ENCODE measurements at regions not wholly inside any gene's neighbourhood (a gene's known extent, or its start where the extent isn't known, plus 50 kb on each side); places are given as distances from the start of the nearest gene placed in this dataset.
"Not testable (repeated sequence)": the region's sequence is repeated elsewhere in the genome, so short reads cannot be mapped to it uniquely, and the experiment has no call there.

DNA sequence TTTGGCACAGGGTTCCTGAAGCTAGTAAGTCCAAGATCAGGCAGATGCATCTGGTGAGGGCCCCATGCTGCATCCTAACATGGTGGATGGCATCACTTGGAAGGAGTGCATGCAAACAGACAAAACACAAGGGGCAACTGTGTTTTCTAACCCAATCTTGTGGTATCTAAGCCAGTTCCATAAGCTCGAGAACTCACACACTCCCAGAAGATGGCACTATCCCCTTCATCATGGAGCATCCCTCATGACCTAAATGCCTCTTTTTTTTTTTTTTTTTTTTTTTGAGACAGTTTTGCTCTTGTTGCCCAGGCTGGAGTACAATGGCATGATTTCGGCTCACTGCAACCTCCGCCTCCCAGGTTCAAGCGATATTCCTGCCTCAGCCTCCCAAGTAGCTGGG, 1763.5 kb downstream of the SLITRK5 start:
- DNase-seq (ENCODE audit: low spot score); intact Hi-C loops (cut with DNase I): not testable (repeated sequence)

DNA sequence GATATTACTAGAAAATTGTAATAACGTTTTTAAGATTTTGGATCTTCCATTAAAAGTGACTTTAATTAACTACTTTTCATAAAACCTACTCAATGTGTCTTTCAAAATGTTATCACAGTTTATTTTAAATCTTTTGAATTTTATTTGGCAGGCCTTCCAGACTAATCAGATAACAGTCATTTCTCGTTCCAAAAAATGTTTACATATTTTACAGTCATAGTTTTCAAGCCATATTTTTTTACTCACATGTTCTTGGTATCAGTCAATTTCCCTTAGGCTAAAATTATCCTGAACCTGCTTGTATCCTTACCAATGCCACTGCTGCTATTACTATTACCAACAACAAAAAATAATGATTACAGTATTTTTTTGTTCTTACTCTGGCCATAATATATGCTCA, 1783.5 kb downstream of the SLITRK5 start:
- no peak for DNase-seq (ENCODE audit: low spot score)
- intact Hi-C loops (cut with DNase I): no loop called here

DNA sequence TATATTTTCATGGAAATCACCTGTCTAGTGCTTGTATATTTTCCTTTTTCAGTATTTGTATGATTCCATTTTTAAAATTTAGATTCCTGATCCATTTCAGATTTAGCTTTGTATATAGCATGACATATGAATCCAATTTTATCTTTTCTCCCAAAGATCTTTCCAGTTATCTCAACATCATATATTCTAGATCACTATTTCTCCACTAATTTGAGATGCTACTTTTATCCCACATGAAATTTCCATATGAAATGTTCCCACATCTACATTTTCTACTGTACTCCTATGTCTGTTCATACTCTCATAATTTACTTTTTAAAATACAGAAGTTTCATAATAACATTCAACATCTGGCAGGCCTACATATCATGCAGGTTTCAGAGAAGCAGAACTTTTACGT, 1784.1 kb downstream of the SLITRK5 start:
- DNase-seq (ENCODE audit: low spot score): no peak

DNA sequence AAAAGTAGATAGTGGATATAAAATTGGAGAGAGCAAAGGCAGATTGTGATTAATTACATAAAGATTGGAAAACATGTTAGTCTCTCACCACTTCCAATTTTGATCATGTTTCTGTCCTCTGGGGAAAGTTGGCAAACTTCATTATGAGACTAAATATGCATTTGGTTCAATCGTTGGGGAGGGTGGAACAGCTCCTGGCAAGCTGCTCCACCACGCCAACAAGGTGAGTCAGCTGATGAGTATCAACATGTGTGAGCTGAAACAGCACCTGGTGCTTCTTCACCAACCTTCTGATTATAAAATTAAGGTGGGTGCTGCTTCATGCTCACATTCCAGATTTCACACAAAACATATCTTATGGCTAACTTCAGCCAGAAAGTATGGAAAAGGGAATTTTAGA, 1784.6 kb downstream of the SLITRK5 start:
- intact Hi-C loops (cut with DNase I): no loop called here
- DNase-seq (ENCODE audit: low spot score): no peak

More for the DNA sequence above, 1784.1 kb downstream of the SLITRK5 start:
- intact Hi-C loops (cut with DNase I): no loop called here

DNA sequence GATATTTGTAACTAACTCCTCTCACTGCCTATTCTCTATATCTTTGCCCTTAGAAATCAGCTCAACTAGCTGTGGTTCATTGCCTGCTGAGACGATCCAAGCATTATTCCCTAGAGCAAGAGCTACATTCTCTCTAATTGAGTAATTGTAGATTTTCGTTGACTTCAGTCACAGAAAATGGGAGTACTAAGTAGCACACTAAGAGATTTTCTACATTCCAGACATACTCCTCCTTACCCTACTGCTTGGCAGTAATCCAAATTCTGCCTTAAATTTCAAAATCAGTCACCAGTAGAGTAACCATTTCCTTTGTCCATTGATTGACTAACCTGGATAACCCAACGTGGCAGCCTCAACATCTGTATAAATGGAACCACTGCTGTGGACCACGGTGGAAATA, 1786.8 kb downstream of the SLITRK5 start:
- no peak for DNase-seq (ENCODE audit: low spot score)
- intact Hi-C loops (cut with DNase I): no loop called here

DNA sequence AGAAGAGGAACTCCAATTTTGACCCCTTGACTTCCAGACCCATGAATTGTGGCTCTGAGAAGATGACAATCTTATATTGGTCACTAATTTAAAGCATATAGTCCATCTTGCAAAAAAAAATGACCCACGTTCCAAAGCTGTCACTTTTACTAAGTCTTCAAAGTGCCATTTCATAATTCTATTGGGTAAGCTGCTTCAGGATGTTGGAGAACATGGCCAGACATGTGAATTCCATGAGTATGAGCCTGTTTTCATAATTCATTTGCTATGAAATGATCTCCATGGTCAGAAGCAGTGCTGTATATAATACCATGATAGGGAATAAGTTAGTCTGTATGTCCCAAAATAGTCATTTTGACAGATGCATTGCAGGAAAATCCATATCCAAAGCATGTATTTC, 1787.3 kb downstream of the SLITRK5 start:
- intact Hi-C loops (cut with DNase I): no loop called here

DNA sequence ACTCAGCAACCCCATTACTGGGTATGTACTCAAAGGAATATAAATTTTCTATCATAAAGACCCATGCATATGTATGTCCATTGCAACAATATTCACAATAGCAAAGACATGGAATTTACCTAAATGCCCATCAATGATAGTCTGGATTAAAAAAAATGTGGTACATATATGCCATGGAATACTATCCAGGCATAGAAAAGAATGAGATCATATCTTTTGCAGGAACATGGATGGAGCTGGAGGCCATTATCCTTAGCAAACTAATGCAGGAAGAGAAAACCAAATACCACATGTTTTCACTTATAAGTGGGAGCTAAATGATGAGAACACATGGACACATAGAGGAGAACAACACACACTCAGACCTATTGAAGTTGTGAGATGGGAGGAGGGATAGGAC, 1789.7 kb downstream of the SLITRK5 start:
- intact Hi-C loops (cut with DNase I); DNase-seq (ENCODE audit: low spot score): not testable (repeated sequence)

More for the DNA sequence above, 1787.3 kb downstream of the SLITRK5 start:
- no peak for DNase-seq (ENCODE audit: low spot score)

DNA sequence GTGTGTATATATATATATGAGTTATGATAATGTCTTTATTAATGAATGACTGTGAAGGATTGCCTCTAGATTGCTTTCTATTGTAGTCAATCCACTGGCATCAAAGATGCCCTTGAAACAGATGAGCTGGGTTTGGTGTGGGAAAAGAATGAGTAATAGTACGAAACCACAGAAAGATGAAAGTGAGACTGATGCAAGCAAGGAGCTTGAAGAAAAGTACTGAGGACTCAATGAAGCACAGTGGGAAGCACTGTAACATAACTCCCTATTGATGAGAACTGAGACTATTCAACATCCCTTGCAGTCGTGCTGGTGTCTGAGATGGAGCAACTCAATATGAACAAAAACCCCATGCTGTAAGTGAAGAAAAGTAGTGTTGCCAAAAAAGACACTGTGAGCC, 1794.2 kb downstream of the SLITRK5 start:
- intact Hi-C loops (cut with DNase I): no loop called here
- DNase-seq (ENCODE audit: low spot score): no peak

DNA sequence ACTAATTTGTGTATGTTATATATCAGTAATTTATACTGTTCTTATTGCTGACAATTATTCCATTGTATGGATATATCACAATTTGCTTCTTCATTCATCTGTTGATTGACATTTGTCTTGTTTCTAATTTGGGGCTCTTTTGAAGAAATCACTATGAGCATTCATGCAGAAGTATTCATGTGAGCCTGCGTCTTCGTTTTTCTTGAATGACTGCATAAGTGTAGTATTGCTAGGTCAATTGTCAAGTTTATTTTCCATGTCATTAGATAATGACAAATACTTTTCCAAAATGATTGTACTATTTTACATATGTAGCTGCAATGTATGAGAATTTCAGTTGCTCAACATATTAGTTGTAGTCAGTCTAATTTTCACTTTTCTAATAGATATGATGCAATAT, 1796.9 kb downstream of the SLITRK5 start:
- DNase-seq (ENCODE audit: low spot score): no peak
- intact Hi-C loops (cut with DNase I): no loop called here

DNA sequence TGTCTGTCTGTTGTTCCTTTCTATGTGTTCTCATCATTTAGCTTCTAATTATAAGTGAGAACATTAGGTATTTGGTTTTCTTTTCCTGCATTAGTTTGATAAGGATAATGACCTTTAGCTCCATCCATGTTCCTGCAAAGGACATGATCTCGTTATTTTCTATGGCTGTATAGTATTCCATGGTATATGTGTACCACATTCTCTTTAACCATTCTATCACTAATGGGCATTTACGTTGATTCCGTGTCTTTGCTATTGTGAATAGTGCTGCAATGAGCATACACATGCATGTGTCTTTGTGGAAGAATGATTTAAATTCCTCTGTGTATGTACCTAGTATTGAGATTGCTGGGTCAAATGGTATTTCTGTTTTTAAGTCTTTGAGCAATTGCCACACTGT, 1799.7 kb downstream of the SLITRK5 start:
- DNase-seq (ENCODE audit: low spot score): no peak
- intact Hi-C loops (cut with DNase I): no loop called here

DNA sequence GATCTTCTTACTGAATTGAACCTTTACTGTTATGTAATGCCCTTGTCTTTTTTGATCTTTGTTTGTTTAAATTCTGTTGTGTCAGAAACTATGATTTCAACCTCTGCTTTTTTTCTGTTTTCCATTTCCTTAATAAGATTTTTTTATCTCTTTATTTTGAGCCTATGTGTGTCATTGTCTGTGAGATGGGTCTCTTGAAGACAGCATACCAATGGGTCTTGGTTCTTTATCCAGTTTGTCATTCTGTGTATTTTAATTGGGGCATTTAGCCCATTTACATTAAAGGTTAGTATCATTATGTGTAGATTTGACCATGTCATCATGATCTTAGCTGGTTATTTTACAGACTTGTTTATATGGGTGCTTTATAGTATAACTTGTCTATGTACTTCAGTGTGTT, 1803.3 kb downstream of the SLITRK5 start:
- no peak for DNase-seq (ENCODE audit: low spot score)
- intact Hi-C loops (cut with DNase I): no loop called here

DNA sequence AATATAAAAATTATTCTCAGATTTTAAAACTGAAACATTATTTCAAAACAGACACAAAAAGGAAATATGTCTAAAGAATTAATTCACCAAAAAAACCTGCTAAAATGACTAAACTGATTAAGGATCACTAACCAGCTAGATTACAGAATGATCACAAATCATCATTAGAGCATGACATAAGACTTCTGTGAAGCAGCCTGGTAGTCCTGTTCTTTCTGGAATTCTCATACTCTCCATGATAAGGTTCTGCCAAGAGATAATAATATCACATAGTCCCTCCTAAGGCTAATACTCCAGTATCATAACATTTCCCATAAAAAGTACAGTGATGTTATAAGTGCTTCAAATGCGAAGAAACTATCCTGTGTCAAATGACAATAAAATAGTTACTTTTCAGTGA, 1814.9 kb downstream of the SLITRK5 start:
- intact Hi-C loops (cut with DNase I): no loop called here
- no peak for DNase-seq (ENCODE audit: low spot score)

DNA sequence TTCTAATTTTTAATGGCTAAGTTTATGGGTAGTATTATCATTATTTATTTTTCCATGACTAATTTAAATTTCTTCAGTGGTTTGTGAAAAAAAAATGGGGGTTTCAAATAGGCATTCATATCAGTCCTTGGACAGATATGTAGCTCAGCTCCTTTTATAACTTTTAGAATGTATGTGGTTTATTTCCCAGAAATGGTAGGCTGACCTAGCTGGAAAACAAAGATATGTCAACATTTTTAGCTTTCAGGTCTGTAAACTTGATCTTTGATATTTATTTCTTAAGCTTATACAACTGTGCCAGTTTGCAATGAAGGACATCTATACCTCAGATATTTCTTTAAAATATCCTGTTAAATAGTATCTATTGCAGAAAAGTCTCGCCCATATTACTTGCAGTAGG, 1815.5 kb downstream of the SLITRK5 start:
- intact Hi-C loops (cut with DNase I): no loop called here

DNA sequence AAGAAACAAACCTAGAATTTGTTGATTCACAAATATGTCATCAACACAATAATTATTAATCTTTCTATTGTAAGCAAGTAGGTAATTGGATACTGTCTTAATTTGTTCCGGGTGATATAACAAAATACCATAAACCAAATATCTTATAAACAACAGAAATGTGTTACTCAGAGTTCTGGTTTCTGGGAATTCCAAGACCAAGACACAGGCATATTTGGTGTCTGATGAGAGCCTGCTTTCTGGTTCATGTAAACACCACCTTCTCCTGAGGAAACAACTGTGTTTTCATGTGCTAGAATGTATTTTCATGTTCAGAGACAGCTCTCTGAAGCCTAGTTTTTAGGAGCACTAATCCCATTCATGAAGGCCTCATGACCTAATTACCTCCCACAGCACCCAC, 1819.5 kb downstream of the SLITRK5 start:
- intact Hi-C loops (cut with DNase I): no loop called here

More for the DNA sequence above, 1815.5 kb downstream of the SLITRK5 start:
- DNase-seq (ENCODE audit: low spot score): no peak

DNA sequence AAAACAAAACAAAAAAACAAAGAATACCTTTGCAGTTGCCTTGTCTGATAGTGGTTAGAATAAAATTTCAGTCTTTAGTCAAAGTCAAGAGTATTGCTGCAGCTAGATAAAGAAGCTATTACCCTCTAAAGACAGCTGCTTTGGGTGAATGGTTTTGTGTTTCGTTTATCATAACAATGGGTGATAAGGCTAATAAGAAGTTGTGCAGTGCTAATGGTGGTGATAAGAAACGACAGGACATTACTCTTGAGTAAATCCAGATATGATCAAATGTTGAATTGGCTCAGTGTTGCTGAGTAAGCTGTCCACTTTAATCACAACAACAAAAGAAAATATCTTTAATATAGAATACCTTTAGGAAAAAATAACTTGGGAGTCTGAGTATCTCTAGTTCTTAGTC, 1825.3 kb downstream of the SLITRK5 start:
- intact Hi-C loops (cut with DNase I): no loop called here
- DNase-seq (ENCODE audit: low spot score): no peak

More for the DNA sequence above, 1819.5 kb downstream of the SLITRK5 start:
- DNase-seq (ENCODE audit: low spot score): no peak

DNA sequence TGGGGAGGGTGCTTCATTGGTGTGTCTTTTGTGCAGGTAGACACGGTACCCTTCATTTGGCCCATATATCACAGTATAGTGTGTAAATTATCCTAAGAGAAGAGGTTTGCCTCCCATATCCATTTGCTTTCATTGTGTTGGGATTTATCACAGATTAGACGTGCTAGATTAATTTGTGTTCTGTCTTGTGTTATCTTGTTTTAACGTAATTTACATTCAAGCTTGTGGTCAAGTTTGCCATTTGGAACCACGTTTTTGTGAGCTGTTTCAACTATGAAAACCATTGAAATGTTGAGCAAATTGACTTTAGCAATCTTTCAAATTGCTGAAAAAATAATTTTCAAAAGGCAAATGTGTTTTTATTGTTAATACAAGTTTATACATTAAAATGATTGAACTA, 1826.5 kb downstream of the SLITRK5 start:
- intact Hi-C loops (cut with DNase I): no loop called here
- no peak for DNase-seq (ENCODE audit: low spot score)

DNA sequence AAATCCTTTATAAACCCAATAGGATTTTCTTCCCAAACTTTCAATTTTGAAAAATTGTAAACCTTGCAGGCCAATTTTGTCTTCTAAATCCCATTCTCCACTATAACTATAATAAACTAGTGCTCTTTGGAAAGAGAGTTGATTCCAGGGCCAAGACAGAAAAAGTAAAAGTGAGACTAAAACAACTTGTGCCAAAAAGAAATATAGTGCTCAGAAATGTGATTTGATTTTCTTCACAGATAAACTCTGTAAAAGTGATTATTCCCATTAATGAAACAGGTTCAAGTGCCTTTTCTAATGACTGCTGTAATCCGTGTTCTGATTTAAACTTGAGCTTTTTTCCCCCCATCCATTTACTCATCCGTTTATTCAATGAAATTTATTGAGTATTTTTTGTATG, 1831.1 kb downstream of the SLITRK5 start:
- DNase-seq (ENCODE audit: low spot score): no peak
- intact Hi-C loops (cut with DNase I): no loop called here

DNA sequence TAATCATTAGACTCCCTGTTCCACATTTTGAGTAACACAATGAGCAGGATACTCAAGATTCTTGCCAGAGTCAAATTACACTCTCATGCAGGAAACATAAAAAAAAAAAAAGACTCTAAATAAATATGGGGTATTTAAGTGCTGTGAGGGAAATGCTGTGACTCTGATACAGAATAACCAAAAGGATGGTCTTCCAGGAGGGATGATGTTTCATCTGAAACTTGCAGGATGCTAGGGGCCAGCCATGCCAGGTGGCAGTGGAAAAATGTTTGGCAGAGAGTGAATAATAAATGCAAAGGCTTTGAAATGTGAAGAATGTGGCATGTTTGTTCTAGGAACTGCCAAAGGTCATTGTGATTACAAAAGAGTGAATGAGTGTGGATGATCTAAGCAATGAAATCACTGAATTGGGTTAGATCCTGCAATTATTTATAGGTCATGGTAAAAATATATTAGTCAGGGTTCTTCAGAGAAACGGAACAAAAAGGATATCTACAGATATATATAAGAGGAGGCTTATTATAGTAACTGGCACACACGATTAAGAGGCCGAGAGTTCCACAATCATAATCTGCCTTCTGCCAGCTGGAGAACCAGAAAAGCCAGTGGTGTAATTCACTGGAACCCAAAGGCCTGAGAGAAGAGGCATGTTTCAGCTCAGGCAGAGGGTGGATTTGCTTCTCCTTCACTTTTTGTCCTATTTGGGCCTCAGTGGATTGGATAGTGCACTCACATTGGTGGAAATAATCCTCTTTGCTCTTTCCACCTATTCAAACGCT, 1832.8 kb upstream of the MIR17HG start:
- intact Hi-C loops (cut with DNase I): no loop called here
- DNase-seq (ENCODE audit: low spot score): no peak

DNA sequence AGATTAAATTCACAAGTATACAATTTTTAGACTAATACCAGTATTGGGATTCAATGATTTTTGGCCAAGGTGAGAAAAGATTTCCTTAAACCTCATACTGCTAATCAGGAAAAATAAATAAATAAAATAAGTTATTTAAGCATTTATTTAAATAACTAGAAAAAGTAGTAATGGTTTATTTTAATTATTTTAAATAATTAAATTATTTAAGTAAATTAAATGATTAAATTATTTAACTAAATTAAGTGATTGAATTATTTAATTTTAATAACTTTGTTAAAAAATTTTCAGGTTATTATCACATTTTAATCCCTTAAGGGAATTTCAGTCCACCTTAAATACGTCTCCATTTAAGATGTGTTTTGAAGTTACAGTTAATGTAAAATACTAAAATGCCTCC, 1831.5 kb upstream of the MIR17HG start:
- intact Hi-C loops (cut with DNase I): no loop called here
- DNase-seq (ENCODE audit: low spot score): no peak

DNA sequence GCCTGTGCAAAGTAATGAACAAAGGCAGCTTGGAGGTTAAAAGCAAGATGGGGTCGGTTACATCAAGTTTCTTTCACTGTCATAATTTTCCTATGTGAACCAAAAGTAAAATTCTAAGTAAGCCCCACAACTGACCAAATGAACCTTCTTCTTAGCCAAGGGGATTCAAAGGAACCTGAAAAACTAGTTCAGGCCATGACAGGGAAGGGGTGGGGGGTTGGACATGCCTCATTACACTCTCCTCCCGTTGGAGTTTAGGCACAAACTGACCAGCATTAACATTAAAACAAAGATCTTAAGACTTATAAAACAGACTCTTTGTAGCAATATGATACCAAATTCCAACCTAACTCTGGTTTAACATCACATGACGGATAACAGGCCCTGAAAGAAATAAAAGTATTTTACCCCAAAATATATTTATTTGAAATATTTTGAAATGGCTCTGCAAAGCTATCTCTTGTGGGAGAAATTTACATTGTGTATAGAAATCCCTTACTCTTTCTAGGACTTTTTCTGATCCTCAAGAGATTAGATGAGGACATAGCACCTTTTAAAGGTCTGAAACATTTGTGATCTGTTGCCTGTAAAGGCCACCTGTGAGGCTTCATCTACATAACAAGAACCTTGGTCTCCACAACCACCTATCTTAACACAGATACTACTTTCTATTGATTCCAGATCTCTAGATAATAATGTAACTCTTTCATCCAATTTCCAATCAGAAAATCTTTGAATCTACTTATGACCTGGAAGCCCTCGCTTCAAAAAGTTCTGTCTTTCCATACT, 1829.0 kb upstream of the MIR17HG start:
- no peak for DNase-seq (ENCODE audit: low spot score)
- intact Hi-C loops (cut with DNase I): no loop called here

DNA sequence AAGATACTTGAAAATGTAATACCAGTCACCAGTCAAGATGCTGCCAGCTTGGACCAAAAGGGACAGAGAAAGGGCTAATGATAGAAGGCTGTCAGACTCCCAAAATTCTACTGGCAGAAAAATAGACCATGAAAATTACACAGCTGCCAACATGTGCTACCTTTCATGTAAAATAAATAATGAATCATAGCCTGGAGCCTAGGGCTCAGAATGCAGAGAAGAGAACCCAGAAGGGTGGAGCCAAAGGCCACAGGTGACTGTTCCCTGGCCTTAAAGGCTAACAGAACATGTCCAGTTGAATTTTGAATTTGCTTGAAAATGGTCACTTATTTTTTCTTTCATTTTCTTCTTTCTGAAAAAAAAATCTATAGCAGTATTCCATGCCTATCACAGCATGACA, 1827.0 kb upstream of the MIR17HG start:
- intact Hi-C loops (cut with DNase I): no loop called here
- DNase-seq (ENCODE audit: low spot score): no peak

Data from posterior vena cava (tissue), 2 donors.